SK-N-MC (cell line): ENCODE measurements at regions not wholly inside any gene's neighbourhood (a gene's known extent, or its start where the extent isn't known, plus 50 kb on each side); places are given as distances from the start of the nearest gene placed in this dataset.

ENCODE experiments used
- EZH2 ChIP-seq: fragments of 200-600 bp; sonication (generic); IDR thresholded peaks from one replicate; pipeline ENCODE4 v1.6.1; 2017; ENCODE audit warnings: antibody characterized with exemption
- POLR2AphosphoS5 ChIP-seq: IDR thresholded peaks from 2 replicates; pipeline ENCODE4 v1.6.1; 2012; ENCODE audit warnings: mild to moderate bottlenecking, low read depth, low read length, borderline replicate concordance

GRCh38 chr1:213335084-213335483, 284.0 kb downstream of the RPS6KC1 start:
- TF ChIP-seq EZH2 (no peak), POLR2AphosphoS5 (no peak)
